HG03039 (cell line): ENCODE measurements at regions not wholly inside any gene's neighbourhood (a gene's known extent, or its start where the extent isn't known, plus 50 kb on each side); places are given as distances from the start of the nearest gene placed in this dataset.
"Not testable (repeated sequence)": the region's sequence is repeated elsewhere in the genome, so short reads cannot be mapped to it uniquely, and the experiment has no call there.

Experiments used
- ATAC-seq: cut with Tn5 transposase; IDR thresholded peaks from one replicate; pipeline ENCODE4 v1.9.1; 2021; ENCODE audit warnings: mild to moderate bottlenecking, moderate library complexity; ENCODE audit not compliant: unreplicated experiment

GRCh38 chr17:77288115-77288619, 147.4 kb downstream of the SEC14L1 start:
- ATAC-seq, result no peak

- ATAC-seq, result not testable (repeated sequence)
These were observed 150.2 kb downstream of the SEC14L1 start for GRCh38 chr17:77290759-77291558.

DNA sequence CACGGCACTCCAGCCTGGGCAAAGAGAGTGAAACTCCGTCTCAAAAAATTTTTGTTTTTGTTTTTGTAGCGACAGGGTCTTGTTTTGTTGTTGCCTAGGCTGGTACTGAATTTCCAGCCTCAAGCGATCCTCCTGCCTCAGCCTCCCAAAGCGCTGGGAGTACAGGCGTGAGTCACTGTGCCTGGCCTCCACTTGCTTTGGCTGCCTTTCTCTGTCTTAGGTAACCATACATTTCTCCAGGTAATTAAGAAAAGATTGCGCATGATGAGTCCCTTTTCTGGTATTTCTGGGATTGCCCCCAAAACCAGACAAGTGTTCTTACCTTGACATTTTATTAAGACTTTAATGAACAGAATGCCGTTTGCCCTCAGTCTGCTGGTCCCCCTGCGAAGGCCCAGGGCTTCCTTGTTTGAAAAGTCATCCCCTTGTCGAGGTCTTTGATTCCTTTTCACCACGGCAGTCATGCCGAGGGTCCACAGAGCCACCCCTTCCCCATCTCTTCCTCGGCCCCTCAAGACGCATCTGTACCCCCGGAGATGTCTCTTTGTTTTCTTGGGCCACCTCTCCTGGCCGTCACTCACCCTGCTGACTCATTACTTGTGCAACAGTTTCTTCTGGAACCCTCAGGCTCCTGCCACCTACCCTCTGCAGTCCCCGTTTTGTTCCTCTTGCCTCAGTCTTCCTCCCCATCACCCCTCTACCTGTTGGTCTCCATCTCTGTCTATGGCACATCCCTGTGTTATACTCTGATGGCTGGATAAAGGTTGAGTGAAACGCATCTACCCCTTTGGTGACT, 151.0 kb downstream of the SEC14L1 start:
- ATAC-seq, result no peak

- no peak for ATAC-seq
These were observed 154.0 kb downstream of the SEC14L1 start for GRCh38 chr17:77294761-77295160.

DNA sequence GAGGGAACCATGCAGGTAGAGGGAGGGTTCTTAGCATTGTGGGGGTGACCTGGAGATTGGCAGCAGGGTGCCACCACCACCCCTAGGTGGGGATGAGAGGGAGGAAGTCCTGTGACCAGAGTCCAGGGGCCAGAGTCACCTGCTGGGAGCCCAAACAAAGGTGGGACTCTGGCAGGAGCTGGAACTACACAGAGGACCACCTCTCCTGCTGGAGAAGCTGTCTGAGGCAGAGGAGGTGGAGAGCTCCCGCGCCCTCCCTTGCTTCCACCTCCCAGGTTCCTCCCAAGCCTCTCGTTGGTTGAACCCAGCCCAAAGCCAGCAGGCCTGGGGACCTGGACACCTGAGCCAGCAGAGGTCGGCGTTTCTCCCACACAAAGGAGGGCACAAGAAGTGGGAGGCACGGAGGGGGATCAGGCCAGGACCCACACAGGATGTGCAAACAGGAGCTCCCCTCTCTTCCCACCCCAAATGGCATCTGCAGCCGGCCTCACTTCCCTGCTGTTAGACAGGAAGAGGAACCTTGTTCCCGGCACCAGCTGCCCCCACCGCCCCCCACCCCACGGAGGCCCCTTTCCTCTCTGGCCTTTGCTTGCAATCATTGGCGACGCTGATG, 154.6 kb downstream of the SEC14L1 start:
- ATAC-seq, result no peak

DNA sequence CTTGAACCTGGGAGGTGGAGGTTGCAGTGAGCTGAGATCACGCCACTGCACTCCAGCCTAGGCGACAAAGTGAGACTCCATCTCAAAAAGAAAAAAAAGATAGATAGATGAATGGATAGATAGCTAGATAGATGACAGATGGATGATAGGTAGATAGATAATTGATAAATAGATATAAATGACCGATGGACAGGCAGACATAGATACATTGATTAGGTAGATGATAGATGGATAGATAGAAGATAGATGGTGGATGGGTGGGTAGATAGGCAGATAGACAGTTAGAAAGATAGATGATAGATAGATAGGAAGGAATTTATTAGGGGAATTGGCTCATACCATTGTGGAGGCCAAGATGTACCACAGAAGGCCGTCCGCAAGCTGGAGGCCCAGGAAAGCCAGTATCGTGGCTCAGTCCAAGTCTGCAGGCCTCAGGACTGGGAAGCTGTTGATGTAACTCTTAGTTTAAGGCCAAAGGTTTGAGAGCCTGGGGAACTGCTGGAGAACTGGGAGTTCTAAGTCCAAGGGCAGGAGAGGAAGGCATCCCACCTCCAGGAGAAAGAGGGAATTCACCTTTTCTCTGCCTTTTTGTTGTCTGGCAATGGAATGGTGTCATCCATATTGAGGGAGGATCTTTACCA, 156.1 kb downstream of the SEC14L1 start:
- ATAC-seq, result no peak

GRCh38 chr17:77297693-77298666, 157.2 kb downstream of the SEC14L1 start:
- no peak for ATAC-seq

GRCh38 chr17:77298811-77299210, 158.0 kb downstream of the SEC14L1 start:
- ATAC-seq, result no peak

DNA sequence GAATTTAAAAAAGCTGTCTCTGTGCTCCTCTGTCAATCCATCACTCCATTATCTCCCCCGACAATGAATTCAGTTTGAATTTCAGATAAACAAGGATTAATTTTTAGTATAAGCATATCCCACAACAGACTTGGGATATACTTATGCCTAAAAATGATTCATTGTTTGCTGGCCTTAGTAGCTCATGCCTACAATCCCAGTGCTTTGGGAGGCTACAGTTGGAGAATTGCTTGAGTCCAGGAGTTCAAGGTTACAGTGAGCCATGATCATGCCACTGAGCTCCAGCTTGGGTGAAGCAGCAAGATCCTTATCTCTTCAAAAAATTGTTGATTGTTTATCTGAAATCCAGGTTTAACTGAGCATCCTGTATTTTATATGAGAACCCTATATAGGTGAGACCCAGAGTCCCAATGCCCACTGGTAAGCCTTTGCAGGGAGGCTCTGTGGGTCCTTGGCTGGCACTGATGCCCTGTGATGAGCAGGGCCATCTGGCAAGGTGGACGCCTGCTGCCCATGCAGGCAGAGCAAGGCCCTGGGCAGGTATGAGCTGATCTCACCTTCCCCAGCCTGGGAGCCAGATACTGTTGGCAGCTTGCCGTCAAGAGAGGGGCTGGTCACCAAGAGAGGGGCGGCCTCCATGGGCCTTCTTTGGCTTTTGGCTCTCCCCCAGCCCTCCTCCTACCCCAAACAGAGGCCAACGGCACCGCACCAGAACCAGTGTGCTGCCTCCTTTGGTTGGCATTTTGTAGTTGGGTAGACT, 158.7 kb downstream of the SEC14L1 start:
- ATAC-seq, result no peak

DNA sequence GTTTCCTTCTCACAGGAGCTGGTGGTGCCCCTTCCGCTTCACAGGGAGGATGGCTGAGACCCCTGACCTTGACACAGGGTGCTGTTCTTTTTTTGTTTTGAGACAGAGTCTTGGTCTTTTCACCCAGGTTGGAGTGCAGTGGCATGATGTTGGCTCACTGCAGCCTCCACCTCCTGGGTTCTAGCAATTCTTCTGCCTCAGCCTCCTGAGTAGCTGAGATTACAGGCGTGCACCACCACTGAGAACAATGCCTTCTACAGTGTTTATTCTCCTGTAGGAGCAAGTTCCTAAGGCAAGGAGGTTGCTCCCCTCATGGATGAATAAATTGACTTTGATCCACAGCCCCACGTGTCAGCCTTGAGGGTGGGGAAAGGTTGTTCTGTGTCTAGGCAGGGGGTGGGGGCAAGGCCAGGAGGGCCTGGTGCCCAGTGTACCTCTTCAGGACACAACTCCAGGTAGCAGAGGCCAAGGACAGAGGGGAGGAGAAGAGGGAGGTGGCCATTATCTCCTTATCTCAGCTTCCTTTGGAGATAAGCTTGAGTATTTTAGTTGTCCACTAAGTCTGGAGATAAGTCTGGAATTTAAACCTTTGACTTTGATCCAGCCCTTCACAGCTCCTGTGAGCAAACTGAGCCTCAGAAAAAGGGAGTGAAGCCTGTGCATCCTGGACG, 159.4 kb downstream of the SEC14L1 start:
- ATAC-seq, result no peak

GRCh38 chr17:77301694-77302266, 161.0 kb downstream of the SEC14L1 start:
- no peak for ATAC-seq

DNA sequence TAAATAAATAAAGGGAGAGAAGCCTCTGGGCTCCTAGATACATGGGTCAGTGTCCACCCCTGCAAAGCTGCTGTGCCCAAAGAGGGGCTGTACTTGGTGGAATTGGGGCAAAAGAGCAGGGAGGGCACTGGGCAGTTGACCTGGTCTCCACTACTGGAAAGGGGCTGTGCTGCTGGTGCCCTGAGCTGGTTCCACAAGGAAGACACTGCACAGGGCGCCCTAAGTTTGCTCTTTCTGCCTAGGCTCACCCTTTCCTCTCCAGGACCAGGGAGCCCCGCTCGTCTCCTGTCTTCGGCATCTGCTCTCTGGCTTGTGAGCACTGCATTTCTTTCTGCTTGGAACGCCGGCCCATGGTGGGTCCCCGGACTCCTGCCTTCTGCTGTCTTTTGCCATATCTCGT, 161.9 kb downstream of the SEC14L1 start:
- ATAC-seq, result no peak

DNA sequence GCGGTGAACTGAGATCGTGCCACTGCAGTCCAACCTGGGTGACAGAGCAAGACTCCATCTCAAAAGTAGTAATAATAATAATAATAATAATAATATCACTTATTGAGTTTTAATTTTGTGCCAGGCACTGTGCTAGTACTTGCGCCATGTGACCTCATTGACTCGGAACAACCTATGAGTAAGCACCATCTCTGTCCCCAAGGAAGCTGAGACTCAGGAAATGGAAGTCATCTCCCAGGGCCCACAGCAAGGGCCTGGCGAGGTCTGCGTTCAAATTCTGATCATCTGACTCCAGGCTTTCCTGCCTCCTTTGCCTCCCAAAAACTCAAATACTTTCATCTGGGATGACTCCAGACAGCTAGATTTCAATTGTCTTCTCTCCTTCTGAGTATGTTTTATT, 162.9 kb downstream of the SEC14L1 start:
- ATAC-seq, result no peak

- ATAC-seq, result no peak
These were observed 163.4 kb downstream of the SEC14L1 start for GRCh38 chr17:77304051-77304745.

DNA sequence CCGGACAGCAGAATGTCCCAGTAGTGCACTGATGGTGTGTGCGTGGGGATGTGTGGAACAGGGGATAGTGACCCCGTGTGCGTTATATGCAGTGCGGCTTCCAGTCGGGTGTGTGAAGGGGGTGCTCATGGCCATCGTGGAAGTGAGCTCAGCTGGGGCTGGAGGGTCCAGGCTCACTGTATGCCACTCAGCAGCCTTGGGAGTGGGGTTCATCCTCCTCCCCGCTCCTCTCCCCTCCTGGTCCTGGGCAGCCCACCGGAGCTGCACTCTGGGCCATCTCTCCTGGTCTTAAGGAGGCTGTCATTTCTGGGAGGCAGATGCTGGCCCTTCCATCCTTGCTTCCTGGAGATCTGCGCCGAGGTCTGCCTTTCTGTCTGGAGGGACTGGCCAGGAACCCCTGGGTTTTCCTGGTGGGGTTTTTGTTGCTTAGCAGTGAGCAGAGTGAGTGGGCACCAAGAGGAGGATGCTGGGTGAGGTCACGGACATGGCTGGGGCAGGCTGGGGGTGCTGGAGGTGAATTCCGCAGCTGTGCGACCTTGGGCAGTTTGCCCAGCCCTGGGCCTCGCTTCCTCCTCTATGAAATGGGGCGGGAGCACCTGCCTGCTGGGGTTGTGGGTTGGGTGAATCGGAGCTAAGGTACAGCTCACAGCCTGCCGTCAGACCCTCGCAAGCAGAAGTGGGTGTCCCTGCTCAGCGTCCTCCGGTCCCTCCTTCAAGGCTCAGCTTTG, 164.1 kb downstream of the SEC14L1 start:
- ATAC-seq, result no peak

DNA sequence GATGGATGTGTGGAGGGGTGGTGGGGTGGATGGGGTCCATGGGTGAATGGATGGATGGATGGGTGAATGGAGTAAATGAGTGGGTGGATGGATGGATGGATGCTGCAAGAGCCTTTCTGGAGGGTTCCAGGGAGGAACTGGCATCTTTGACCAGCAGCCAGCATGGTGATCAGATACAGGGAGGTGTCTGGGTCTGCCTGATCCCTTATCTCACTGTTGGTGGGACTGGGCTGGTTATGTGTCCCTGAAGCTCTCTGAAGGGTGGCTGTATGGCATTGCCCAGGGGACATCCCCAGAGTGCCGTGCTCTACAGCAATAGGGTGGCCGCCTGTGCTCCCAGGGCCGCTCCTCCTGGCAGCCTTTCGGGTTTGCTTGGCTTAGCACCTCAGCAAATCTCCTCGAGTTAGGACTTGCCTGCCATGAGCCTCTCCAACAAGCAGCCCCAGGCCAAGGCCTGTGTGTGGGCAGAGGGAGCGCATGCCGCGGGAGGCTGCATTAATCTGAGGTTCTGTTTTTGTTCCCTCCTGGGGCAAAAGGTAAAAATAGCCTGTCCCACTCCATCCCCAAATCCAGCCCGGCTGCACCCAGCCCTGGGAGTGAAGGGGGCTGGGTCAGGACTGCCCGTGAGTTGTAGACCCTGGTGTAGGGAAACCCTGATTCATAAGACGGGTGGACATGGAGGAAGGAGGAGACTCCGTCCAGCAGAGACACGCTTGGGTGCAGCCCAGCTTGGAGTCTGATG, 165.4 kb downstream of the SEC14L1 start:
- no peak for ATAC-seq
